LNCAP (cell line): ENCODE measurements at regions not wholly inside any gene's neighbourhood (a gene's known extent, or its start where the extent isn't known, plus 50 kb on each side); places are given as distances from the start of the nearest gene placed in this dataset.

ENCODE experiments used
- TF ChIP-seq, protein P1 (sequence below): fragments of 450-650 bp; IDR thresholded peaks from 2 replicates; pipeline ENCODE4 v1.5.1; 2017; ENCODE audit warnings: mild to moderate bottlenecking

DNA sequence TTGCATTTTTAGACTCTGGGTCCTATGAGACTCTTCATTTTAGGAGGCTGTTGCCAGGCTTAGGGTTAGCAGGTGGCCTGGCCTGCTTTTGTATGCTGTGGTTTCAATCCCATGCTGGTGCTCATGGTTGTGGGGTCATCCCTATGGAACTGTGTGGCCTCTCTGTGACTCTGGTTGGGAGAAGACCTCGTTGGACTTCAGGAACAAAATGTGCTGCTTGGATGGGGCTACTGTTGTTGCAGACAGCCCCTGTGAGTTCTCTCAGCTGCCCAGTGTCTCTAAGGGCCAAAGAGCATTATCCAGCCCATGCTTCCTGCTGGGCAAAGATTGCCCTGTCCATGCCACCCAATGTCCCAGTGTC lies 169.5 kb upstream of the S1PR3 start:
- TF ChIP-seq, protein P1, sequence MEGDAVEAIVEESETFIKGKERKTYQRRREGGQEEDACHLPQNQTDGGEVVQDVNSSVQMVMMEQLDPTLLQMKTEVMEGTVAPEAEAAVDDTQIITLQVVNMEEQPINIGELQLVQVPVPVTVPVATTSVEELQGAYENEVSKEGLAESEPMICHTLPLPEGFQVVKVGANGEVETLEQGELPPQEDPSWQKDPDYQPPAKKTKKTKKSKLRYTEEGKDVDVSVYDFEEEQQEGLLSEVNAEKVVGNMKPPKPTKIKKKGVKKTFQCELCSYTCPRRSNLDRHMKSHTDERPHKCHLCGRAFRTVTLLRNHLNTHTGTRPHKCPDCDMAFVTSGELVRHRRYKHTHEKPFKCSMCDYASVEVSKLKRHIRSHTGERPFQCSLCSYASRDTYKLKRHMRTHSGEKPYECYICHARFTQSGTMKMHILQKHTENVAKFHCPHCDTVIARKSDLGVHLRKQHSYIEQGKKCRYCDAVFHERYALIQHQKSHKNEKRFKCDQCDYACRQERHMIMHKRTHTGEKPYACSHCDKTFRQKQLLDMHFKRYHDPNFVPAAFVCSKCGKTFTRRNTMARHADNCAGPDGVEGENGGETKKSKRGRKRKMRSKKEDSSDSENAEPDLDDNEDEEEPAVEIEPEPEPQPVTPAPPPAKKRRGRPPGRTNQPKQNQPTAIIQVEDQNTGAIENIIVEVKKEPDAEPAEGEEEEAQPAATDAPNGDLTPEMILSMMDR: no peak

GRCh38 chr9:88824711-88825110 lies 166.6 kb upstream of the S1PR3 start:
- TF ChIP-seq, protein P1: no peak

DNA sequence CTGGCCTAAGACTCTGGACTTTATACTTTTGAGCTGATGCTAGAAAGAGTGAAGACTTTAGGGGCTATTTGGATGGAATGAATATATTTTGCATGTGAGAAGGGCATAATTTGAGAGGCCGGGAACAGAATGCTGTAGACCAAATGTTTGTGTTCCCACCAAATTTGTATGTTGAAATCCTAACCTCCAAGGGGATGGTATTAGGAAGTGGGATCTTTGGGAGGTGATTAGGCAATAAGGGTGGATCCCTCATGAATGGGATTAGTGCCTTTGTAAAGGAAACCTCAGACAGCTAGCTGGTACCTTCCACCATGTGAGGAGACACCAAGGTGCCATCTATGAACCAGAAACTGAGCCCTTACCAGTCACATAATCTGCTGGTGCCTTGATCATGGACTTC lies 165.1 kb upstream of the S1PR3 start:
- TF ChIP-seq, protein P1: no peak

- TF ChIP-seq, protein P1: no peak
Observed at GRCh38 chr9:88826771-88827181, 164.5 kb upstream of the S1PR3 start.

DNA sequence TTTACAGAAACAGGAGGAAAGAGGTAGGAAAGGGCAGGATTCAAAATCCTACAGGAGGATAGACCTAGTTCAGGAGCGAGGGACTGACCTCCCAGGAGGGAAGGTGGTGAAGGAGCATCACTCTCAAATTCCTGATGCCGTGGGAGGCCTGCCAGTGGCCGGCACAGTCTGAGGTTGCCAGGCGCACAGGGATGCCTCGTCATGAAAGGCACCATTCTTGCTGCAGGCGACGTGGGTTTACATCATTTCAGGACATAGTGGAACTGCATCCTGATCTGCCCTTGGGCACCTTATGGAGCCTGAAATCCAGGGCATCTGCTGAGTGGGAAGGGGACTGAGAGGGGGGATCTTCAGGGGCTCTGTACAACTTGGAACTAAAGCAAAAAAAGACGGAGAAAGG lies 163.2 kb upstream of the S1PR3 start:
- TF ChIP-seq, protein P1: no peak

DNA sequence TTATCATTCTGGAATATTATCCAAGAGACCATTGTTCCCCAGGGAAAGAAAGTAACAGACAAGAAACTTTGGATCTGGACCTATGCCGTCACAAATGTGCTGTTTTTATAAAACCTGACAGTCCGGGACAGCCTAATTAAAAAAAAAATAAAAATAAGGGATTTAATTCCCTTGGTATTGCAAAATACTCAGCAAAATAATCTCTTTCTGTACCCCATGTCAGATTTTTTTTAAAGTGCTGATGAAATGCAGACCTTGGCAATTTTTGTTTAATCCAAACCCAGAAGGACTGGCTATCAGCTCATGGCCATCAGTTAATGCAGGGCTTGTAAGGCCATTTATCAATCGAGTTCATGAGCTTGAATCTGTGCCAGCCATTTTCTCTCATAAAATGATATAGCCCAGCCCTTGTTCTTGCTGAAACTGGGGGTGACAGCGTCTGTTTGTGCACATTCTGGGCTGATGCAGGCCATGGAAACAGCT lies 162.7 kb upstream of the S1PR3 start:
- TF ChIP-seq, protein P1: no peak

DNA sequence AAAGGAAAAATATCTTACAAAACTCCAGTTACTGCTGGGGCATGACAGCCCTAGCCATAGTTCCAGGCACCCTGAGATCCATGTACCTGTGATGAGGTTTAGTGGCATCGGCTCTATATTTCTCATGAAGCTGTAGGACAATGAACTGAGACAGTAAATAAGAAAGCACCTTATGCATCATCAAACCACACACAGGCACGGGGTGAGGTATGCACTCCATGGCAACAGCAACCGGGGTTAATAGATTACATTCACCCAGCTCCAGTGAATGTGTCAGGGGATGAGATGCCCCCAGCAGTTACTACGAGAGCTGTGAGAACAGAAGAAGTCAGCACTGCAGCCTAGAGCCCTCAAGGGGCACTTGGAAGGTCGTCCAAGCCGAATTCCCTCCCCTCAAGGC lies 162.0 kb upstream of the S1PR3 start:
- TF ChIP-seq, protein P1: no peak

GRCh38 chr9:88831713-88832407 lies 159.4 kb upstream of the S1PR3 start:
- TF ChIP-seq, protein P1: no peak
